ENCODE measurements at regions not wholly inside any gene's neighbourhood (a gene's known extent, or its start where the extent isn't known, plus 50 kb on each side); places are given as distances from the start of the nearest gene placed in this dataset.

DNA sequence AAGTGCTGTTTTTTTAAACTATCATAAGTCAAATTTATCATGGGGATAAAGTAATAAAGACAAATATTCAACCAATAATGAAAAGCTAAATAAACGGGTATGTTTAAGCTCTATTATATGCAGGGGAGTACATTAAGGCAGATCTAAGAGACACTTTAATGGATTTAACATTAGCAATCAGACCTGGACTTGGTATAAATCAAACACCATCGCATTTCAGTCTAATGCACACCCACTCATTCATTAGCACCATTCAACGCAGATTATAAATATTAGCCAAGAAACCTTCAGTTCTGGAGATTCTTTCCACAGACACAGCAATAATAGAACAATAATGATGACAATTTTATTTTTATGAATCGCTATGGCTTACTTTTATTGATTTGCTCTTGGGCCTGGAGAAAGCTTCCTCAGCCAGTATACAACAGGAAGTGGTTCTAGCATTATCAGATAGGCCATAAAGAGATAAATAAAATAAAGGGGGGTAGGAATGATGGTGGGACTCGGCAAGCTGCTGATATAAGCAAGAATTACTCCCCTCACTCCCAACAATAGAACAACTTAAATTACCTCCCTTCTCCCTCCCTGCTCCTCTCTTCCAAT, 172.2 kb downstream of the PSAT1 start:
- DNase-seq (ENCODE audit: low read depth, low spot score) = no peak
- TF ChIP-seq, protein P1, sequence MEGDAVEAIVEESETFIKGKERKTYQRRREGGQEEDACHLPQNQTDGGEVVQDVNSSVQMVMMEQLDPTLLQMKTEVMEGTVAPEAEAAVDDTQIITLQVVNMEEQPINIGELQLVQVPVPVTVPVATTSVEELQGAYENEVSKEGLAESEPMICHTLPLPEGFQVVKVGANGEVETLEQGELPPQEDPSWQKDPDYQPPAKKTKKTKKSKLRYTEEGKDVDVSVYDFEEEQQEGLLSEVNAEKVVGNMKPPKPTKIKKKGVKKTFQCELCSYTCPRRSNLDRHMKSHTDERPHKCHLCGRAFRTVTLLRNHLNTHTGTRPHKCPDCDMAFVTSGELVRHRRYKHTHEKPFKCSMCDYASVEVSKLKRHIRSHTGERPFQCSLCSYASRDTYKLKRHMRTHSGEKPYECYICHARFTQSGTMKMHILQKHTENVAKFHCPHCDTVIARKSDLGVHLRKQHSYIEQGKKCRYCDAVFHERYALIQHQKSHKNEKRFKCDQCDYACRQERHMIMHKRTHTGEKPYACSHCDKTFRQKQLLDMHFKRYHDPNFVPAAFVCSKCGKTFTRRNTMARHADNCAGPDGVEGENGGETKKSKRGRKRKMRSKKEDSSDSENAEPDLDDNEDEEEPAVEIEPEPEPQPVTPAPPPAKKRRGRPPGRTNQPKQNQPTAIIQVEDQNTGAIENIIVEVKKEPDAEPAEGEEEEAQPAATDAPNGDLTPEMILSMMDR (IDR thresholded peaks at IDR 0.05; ENCODE audit: low read depth, low read length) = no peak
- ChIA-PET POLR2A (no interaction called here), CTCF (interaction anchor here (2.4 kb wide), 1 partner anchor 30 kb away, joined by 7 read pairs; no protein-coding TSS in a partner anchor)
- Histone ChIP-seq H3K4me3 (ENCODE audit: low read depth, low read length) (no peak overlapping the region), H3K27ac (ENCODE audit: low read depth, low read length) (no peak overlapping the region), H3K9me3 (ENCODE audit: control insufficient read depth, insufficient read depth, low read length) (no peaks in the 10 kb centered on the region), H3K27me3 (ENCODE audit: control insufficient read depth, insufficient read depth, low read length) (peaks cover 4% of the 10 kb centered on the region)

DNA sequence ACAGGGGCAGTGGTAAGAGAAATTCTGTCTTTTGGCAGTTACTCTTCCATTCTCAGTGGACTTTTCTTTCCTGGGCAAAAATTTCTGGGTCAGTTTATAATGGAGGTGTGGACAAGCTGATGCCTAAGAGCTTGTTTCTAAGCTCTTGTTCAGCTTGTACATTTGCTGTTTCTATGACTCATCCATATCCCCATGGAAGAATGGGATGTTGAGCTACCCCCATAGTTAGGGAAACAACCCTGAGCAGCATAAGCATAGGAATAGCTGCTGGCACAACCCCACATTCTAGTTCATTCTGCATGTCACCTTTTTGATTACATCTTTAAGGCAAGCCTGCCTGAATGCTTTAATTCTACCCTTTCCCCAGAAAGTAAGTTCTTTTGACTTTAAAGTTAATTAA, 173.3 kb downstream of the PSAT1 start:
- CTCF ChIA-PET = interaction anchor here (2.4 kb wide), 1 partner anchor 31 kb away, joined by 7 read pairs; no protein-coding TSS in a partner anchor
- H3K4me3 ChIP-seq (ENCODE audit: low read depth, low read length) = no peak overlapping the region
- no peaks in the 10 kb centered on the region for H3K9me3 ChIP-seq (ENCODE audit: control insufficient read depth, insufficient read depth, low read length)
- TF ChIP-seq, protein P1 (IDR thresholded peaks at IDR 0.05; ENCODE audit: low read depth, low read length) = no peak
- POLR2A ChIA-PET = no interaction called here
- no peak overlapping the region for H3K27ac ChIP-seq (ENCODE audit: low read depth, low read length)
- DNase-seq (ENCODE audit: low read depth, low spot score) = no peak
- H3K27me3 ChIP-seq (ENCODE audit: control insufficient read depth, insufficient read depth, low read length) = peaks cover 4% of the 10 kb centered on the region

DNA sequence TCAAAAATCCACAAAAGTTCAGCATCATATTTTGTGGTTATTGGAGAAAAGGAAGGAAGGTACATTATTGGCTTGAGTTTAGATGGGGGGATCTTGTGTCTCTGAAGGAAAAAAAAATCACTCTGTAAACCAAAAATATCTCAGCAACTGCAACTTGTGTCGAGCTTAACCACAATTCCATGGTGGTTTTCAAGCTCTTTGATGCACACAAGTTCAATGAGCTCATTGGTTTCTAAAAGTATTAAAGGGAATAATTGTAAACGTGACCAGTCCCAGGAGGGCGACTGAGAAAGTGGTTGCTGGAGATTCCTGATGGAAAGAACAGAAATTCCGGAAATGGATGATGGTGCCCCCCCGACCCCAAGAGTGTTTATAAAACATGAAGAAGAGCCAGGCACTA, 173.8 kb downstream of the PSAT1 start:
- TF ChIP-seq, protein P1 (IDR thresholded peaks at IDR 0.05; ENCODE audit: low read depth, low read length) = no peak
- no peak for DNase-seq (ENCODE audit: low read depth, low spot score)
- CTCF ChIA-PET = interaction anchor here (2.4 kb wide), 1 partner anchor 31 kb away, joined by 7 read pairs; no protein-coding TSS in a partner anchor
- Histone ChIP-seq H3K27me3 (ENCODE audit: control insufficient read depth, insufficient read depth, low read length) (peaks cover 4% of the 10 kb centered on the region), H3K9me3 (ENCODE audit: control insufficient read depth, insufficient read depth, low read length) (no peaks in the 10 kb centered on the region), H3K27ac (ENCODE audit: low read depth, low read length) (no peak overlapping the region), H3K4me3 (ENCODE audit: low read depth, low read length) (no peak overlapping the region)
- POLR2A ChIA-PET = no interaction called here

DNA sequence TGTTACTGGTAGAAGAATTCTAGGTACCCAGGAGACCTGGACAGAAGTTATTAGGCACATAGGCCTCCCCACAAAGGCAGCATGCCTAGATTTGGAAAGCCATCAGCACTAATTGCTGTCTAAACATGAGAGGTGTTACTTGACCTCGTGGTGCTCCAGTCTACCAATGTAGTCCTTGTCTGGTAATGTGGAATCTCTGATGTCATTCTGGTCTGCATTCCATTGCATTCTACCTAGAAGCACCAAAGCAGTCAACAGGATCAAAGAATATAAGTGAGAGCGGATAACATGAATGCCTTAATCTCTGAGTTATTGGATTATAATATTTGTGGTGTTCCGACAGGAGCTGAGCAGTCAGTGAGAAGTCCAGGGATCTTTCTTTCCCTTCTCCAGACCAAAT, 175.2 kb downstream of the PSAT1 start:
- ChIA-PET CTCF (no interaction called here), POLR2A (no interaction called here)
- no peaks in the 10 kb centered on the region for H3K9me3 ChIP-seq (ENCODE audit: control insufficient read depth, insufficient read depth, low read length)

DNA sequence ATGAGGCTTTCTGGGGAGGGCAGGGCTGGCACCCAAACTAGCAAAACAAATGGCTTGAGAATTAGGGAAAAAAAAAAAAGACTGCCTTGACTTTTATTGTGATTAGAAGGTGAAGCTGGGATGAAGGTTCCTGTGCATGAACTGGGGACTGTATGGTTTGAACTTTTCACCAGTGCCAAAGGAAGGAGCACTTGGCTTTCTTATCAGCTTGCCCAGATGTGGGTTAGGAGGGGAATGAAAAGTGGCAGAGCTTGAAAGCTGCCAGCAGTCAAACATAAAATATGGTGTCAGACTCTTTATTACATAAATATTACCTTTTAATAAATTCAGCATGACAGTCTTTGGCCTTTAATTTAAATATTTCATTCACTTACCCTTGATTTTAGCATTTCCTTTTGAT, 182.5 kb downstream of the PSAT1 start:
- POLR2A ChIA-PET = interaction anchor here (0.7 kb wide), 1 partner anchor 433 kb away, joined by 3 read pairs; no protein-coding TSS in a partner anchor
- no peak for DNase-seq (ENCODE audit: low read depth, low spot score)
- Histone ChIP-seq H3K9me3 (ENCODE audit: control insufficient read depth, insufficient read depth, low read length) (no peaks in the 10 kb centered on the region), H3K27me3 (ENCODE audit: control insufficient read depth, insufficient read depth, low read length) (no peaks in the 10 kb centered on the region), H3K27ac (ENCODE audit: low read depth, low read length) (no peak overlapping the region), H3K4me3 (ENCODE audit: low read depth, low read length) (no peak overlapping the region)
- CTCF ChIA-PET = no interaction called here
- TF ChIP-seq, protein P1 (IDR thresholded peaks at IDR 0.05; ENCODE audit: low read depth, low read length) = no peak

More for the DNA sequence above, 175.2 kb downstream of the PSAT1 start:
- DNase-seq (ENCODE audit: low read depth, low spot score) = no peak
- H3K27ac ChIP-seq (ENCODE audit: low read depth, low read length) = no peak overlapping the region
- H3K4me3 ChIP-seq (ENCODE audit: low read depth, low read length) = no peak overlapping the region
- TF ChIP-seq, protein P1 (IDR thresholded peaks at IDR 0.05; ENCODE audit: low read depth, low read length) = no peak
- peaks cover 4% of the 10 kb centered on the region for H3K27me3 ChIP-seq (ENCODE audit: control insufficient read depth, insufficient read depth, low read length)
